PC-3 (cell line): ENCODE measurements at regions not wholly inside any gene's neighbourhood (a gene's known extent, or its start where the extent isn't known, plus 50 kb on each side); places are given as distances from the start of the nearest gene placed in this dataset.

Experiments
- CTCF ChIP-seq: fragments of 300-600 bp; sonication (generic); conservative IDR thresholded peaks from 2 replicates; pipeline ENCODE4 v1.5.1; 2017; ENCODE audit warnings: antibody characterized with exemption, low read depth, mild to moderate bottlenecking, low read length
- EZH2 ChIP-seq: fragments of 300-600 bp; sonication (generic); IDR thresholded peaks from one replicate; pipeline ENCODE4 v1.6.1; 2017; ENCODE audit warnings: antibody characterized with exemption, mild to moderate bottlenecking, low read length; ENCODE audit not compliant: unreplicated experiment

- no peak for TF ChIP-seq CTCF
- TF ChIP-seq EZH2: no peak
Measured at GRCh38 chr18:28476302-28476701, 299.4 kb upstream of the CDH2 start.
